ENCODE measurements at regions not wholly inside any gene's neighbourhood (a gene's known extent, or its start where the extent isn't known, plus 50 kb on each side); places are given as distances from the start of the nearest gene placed in this dataset.

GRCh38 chr3:55175423-55175822 is 247.6 kb upstream of the LRTM1 start:
- Histone ChIP-seq H3K9ac (ENCODE audit: low read length) (no peak overlapping the region), H3K18ac (ENCODE audit: low read depth in 1 of 2, low read length in 2 of 2) (no peak overlapping the region), H3K4me2 (ENCODE audit: low read length, poor library complexity, severe bottlenecking) (no peak overlapping the region), H2AK5ac (ENCODE audit: low read length, severe bottlenecking) (no peak overlapping the region), H4K8ac (ENCODE audit: low read length) (no peak overlapping the region), H3K27me3 (ENCODE audit: control insufficient read depth in 1 of 2, insufficient read depth in 1 of 2, low read length in 2 of 2) (no peaks in the 10 kb centered on the region), H3K9me3 (ENCODE audit: control insufficient read depth, low read length) (no peaks in the 10 kb centered on the region), H3K27ac (ENCODE audit: low read length, poor library complexity, severe bottlenecking) (no peak overlapping the region), H2BK15ac (ENCODE audit: low read depth, poor library complexity, severe bottlenecking) (no peak overlapping the region), H2AFZ (ENCODE audit: low read depth, low read length) (no peak overlapping the region), H3K4me3 (ENCODE audit: insufficient read depth in 1 of 2, low read depth in 1 of 2, low read length in 2 of 2) (no peak overlapping the region), H3K4ac (ENCODE audit: low read depth in 1 of 2, low read length in 2 of 2) (peak overlapping the region in 1 of 2 experiments; percentile 58), H2BK12ac (ENCODE audit: low read length in 2 of 2) (no peak overlapping the region), H2BK5ac (ENCODE audit: low read depth, low read length, poor library complexity, severe bottlenecking) (no peak overlapping the region), H2BK120ac (ENCODE audit: low read depth, low read length) (no peak overlapping the region), H3K79me1 (replicated peaks; ENCODE audit: low read length, poor library complexity, severe bottlenecking) (no peaks in the 10 kb centered on the region), H3K4me1 (ENCODE audit: control insufficient read depth, insufficient read depth, low read depth, low read length) (no peaks in the 10 kb centered on the region), H3K23ac (ENCODE audit: low read length in 2 of 2) (no peak overlapping the region), H4K91ac (ENCODE audit: low read length) (no peak overlapping the region), H3K14ac (ENCODE audit: low read length in 2 of 2) (no peak overlapping the region), H3K36me3 (ENCODE audit: control insufficient read depth in 1 of 2, insufficient read depth in 2 of 2, low read depth in 1 of 2, low read length in 2 of 2) (no peaks in the 10 kb centered on the region)
- WGBS, result 96% methylated on average over 2 of the region's 2 CpGs
- DNase-seq, result no peak

GRCh38 chr3:55174747-55175146 is 246.9 kb upstream of the LRTM1 start:
- WGBS, result 95% methylated on average over 4 of the region's 4 CpGs
- peak overlapping the region in 1 of 2 experiments; percentile 41 for H3K4ac ChIP-seq (ENCODE audit: low read depth in 1 of 2, low read length in 2 of 2)
- no peak overlapping the region for H2AK5ac ChIP-seq (ENCODE audit: low read length, severe bottlenecking)
- H3K14ac ChIP-seq (ENCODE audit: low read length in 2 of 2), result no peak overlapping the region
- H3K27ac ChIP-seq (ENCODE audit: low read length, poor library complexity, severe bottlenecking), result no peak overlapping the region
- no peak overlapping the region for H3K9ac ChIP-seq (ENCODE audit: low read length)
- no peak overlapping the region for H3K23ac ChIP-seq (ENCODE audit: low read length in 2 of 2)
- H2BK120ac ChIP-seq (ENCODE audit: low read depth, low read length), result no peak overlapping the region
- peak overlapping the region; percentile 68 for H4K91ac ChIP-seq (ENCODE audit: low read length)
- H3K79me1 ChIP-seq (replicated peaks; ENCODE audit: low read length, poor library complexity, severe bottlenecking), result no peaks in the 10 kb centered on the region
- H3K9me3 ChIP-seq (ENCODE audit: control insufficient read depth, low read length), result no peaks in the 10 kb centered on the region
- H3K4me2 ChIP-seq (ENCODE audit: low read length, poor library complexity, severe bottlenecking), result no peak overlapping the region
- H2AFZ ChIP-seq (ENCODE audit: low read depth, low read length), result no peak overlapping the region
- H2BK5ac ChIP-seq (ENCODE audit: low read depth, low read length, poor library complexity, severe bottlenecking), result no peak overlapping the region
- no peak overlapping the region for H3K4me3 ChIP-seq (ENCODE audit: insufficient read depth in 1 of 2, low read depth in 1 of 2, low read length in 2 of 2)
- peak overlapping the region; percentile 83 for H4K8ac ChIP-seq (ENCODE audit: low read length)
- no peak for DNase-seq
- H2BK12ac ChIP-seq (ENCODE audit: low read length in 2 of 2), result peak overlapping the region; percentile 46 to 83
- no peaks in the 10 kb centered on the region for H3K27me3 ChIP-seq (ENCODE audit: control insufficient read depth in 1 of 2, insufficient read depth in 1 of 2, low read length in 2 of 2)
- H3K36me3 ChIP-seq (ENCODE audit: control insufficient read depth in 1 of 2, insufficient read depth in 2 of 2, low read depth in 1 of 2, low read length in 2 of 2), result no peaks in the 10 kb centered on the region
- H3K18ac ChIP-seq (ENCODE audit: low read depth in 1 of 2, low read length in 2 of 2), result peak overlapping the region; percentile 44 to 88
- peak overlapping the region; percentile 45 for H2BK15ac ChIP-seq (ENCODE audit: low read depth, poor library complexity, severe bottlenecking)
- peaks cover 1% of the 10 kb centered on the region for H3K4me1 ChIP-seq (ENCODE audit: control insufficient read depth, insufficient read depth, low read depth, low read length)

GRCh38 chr3:55173504-55173903 is 245.6 kb upstream of the LRTM1 start:
- Histone ChIP-seq H3K4ac (ENCODE audit: low read depth in 1 of 2, low read length in 2 of 2) (peak overlapping the region in 1 of 2 experiments; percentile 50), H3K4me2 (ENCODE audit: low read length, poor library complexity, severe bottlenecking) (no peak overlapping the region), H4K91ac (ENCODE audit: low read length) (no peak overlapping the region), H3K4me3 (ENCODE audit: insufficient read depth in 1 of 2, low read depth in 1 of 2, low read length in 2 of 2) (no peak overlapping the region), H3K18ac (ENCODE audit: low read depth in 1 of 2, low read length in 2 of 2) (peak overlapping the region in 1 of 2 experiments; percentile 40), H2AFZ (ENCODE audit: low read depth, low read length) (no peak overlapping the region), H3K4me1 (ENCODE audit: control insufficient read depth, insufficient read depth, low read depth, low read length) (peaks cover 1% of the 10 kb centered on the region), H3K27me3 (ENCODE audit: control insufficient read depth in 1 of 2, insufficient read depth in 1 of 2, low read length in 2 of 2) (no peaks in the 10 kb centered on the region), H2BK5ac (ENCODE audit: low read depth, low read length, poor library complexity, severe bottlenecking) (no peak overlapping the region), H3K23ac (ENCODE audit: low read length in 2 of 2) (no peak overlapping the region), H3K9me3 (ENCODE audit: control insufficient read depth, low read length) (no peaks in the 10 kb centered on the region), H3K36me3 (ENCODE audit: control insufficient read depth in 1 of 2, insufficient read depth in 2 of 2, low read depth in 1 of 2, low read length in 2 of 2) (no peaks in the 10 kb centered on the region), H2BK120ac (ENCODE audit: low read depth, low read length) (no peak overlapping the region), H2BK15ac (ENCODE audit: low read depth, poor library complexity, severe bottlenecking) (no peak overlapping the region), H3K14ac (ENCODE audit: low read length in 2 of 2) (no peak overlapping the region), H3K27ac (ENCODE audit: low read length, poor library complexity, severe bottlenecking) (no peak overlapping the region), H3K9ac (ENCODE audit: low read length) (no peak overlapping the region), H2BK12ac (ENCODE audit: low read length in 2 of 2) (no peak overlapping the region), H4K8ac (ENCODE audit: low read length) (no peak overlapping the region), H3K79me1 (replicated peaks; ENCODE audit: low read length, poor library complexity, severe bottlenecking) (no peaks in the 10 kb centered on the region), H2AK5ac (ENCODE audit: low read length, severe bottlenecking) (no peak overlapping the region)
- no peak for DNase-seq
- 71% methylated on average over 1 of the region's 1 CpG for WGBS

- no peak overlapping the region for H3K9ac ChIP-seq (ENCODE audit: low read length)
- 90% methylated on average over 3 of the region's 4 CpGs for WGBS
- peaks cover 1% of the 10 kb centered on the region for H3K4me1 ChIP-seq (ENCODE audit: control insufficient read depth, insufficient read depth, low read depth, low read length)
- H2BK5ac ChIP-seq (ENCODE audit: low read depth, low read length, poor library complexity, severe bottlenecking), result no peak overlapping the region
- no peak overlapping the region for H2AK5ac ChIP-seq (ENCODE audit: low read length, severe bottlenecking)
- H2BK120ac ChIP-seq (ENCODE audit: low read depth, low read length), result no peak overlapping the region
- H4K91ac ChIP-seq (ENCODE audit: low read length), result no peak overlapping the region
- H3K14ac ChIP-seq (ENCODE audit: low read length in 2 of 2), result no peak overlapping the region
- no peak overlapping the region for H3K4me3 ChIP-seq (ENCODE audit: insufficient read depth in 1 of 2, low read depth in 1 of 2, low read length in 2 of 2)
- H3K4me2 ChIP-seq (ENCODE audit: low read length, poor library complexity, severe bottlenecking), result no peak overlapping the region
- no peak overlapping the region for H3K4ac ChIP-seq (ENCODE audit: low read depth in 1 of 2, low read length in 2 of 2)
- H3K27me3 ChIP-seq (ENCODE audit: control insufficient read depth in 1 of 2, insufficient read depth in 1 of 2, low read length in 2 of 2), result no peaks in the 10 kb centered on the region
- no peak overlapping the region for H3K23ac ChIP-seq (ENCODE audit: low read length in 2 of 2)
- H3K27ac ChIP-seq (ENCODE audit: low read length, poor library complexity, severe bottlenecking), result no peak overlapping the region
- no peak for DNase-seq
- no peaks in the 10 kb centered on the region for H3K36me3 ChIP-seq (ENCODE audit: control insufficient read depth in 1 of 2, insufficient read depth in 2 of 2, low read depth in 1 of 2, low read length in 2 of 2)
- no peaks in the 10 kb centered on the region for H3K79me1 ChIP-seq (replicated peaks; ENCODE audit: low read length, poor library complexity, severe bottlenecking)
- no peak overlapping the region for H2AFZ ChIP-seq (ENCODE audit: low read depth, low read length)
- no peak overlapping the region for H2BK15ac ChIP-seq (ENCODE audit: low read depth, poor library complexity, severe bottlenecking)
- peak overlapping the region in 1 of 2 experiments; percentile 2 for H2BK12ac ChIP-seq (ENCODE audit: low read length in 2 of 2)
- no peak overlapping the region for H3K18ac ChIP-seq (ENCODE audit: low read depth in 1 of 2, low read length in 2 of 2)
- H4K8ac ChIP-seq (ENCODE audit: low read length), result no peak overlapping the region
- no peaks in the 10 kb centered on the region for H3K9me3 ChIP-seq (ENCODE audit: control insufficient read depth, low read length)
Observed at GRCh38 chr3:55172913-55173312, 245.1 kb upstream of the LRTM1 start.

Measured in mesenchymal stem cell (in vitro differentiated cells and primary cell).